ENCODE measurements at regions not wholly inside any gene's neighbourhood (a gene's known extent, or its start where the extent isn't known, plus 50 kb on each side); places are given as distances from the start of the nearest gene placed in this dataset.

DNA sequence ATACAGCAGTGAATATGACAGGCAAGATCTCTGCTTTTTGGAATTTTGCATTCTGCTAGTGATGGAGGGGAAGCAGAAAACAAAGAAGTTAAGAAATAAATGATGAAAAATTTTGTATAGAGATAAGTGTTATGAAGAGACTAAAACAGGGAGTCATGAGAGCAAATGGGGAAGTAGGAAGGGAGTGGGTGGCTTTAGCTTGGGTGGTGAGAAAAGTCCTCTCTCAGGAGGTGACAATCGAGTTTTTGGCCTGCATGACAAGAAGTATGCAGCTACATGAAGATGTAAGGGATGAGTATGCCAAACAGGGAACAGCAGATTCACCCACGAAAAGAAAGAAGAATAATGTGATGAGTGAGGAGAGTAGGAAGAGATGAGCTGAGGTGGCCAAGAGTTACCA lies 80.7 kb upstream of the MPPED2 start:
- intact Hi-C loops (cut with DNase I) = no loop called here
- 65 to 72% (median 68%) methylated on average over 2 of the region's 2 CpGs for WGBS, 3 donors
- TF ChIP-seq CTCF (IDR thresholded peaks at IDR 0.05) = no peak
- no peak for DNase-seq
- Histone ChIP-seq H3K27ac (no peak overlapping the region), H3K36me3 (ENCODE audit: insufficient read depth in 1 of 2, low read depth in 1 of 2) (no peaks in the 10 kb centered on the region), H3K9me3 (no peaks in the 10 kb centered on the region), H3K27me3 (ENCODE audit: insufficient read depth in 3 of 3, low read length in 2 of 3) (peaks cover 0 to 2% (median 0%) of the 10 kb centered on the region in 3 donors), H3K4me1 (no peaks in the 10 kb centered on the region), H3K4me3 (no peak overlapping the region)
- no peak for ATAC-seq

DNA sequence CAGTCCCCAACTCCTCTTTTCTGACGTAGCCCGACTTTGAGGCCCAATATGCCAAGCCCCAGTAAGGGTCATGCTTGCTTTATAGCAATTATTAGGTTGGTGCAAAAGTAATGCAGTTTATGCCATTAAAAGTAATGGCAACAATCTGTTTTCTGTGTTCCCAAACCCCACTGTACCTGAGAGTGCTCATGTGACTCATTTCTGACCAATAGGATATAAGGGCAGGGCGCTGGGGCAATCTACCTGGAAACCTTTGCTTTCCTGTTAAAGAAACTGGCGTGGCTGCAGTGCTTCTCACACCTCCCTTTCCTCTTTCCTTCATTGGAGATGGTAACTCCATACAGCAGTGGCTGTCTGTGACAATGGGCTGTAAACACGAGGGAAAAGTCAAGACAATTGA lies 78.9 kb upstream of the MPPED2 start:
- 76 to 79% (median 76%) methylated on average over 5 of the region's 5 CpGs for WGBS, 3 donors
- Histone ChIP-seq H3K36me3 (ENCODE audit: insufficient read depth in 1 of 2, low read depth in 1 of 2) (no peaks in the 10 kb centered on the region), H3K4me3 (no peak overlapping the region), H3K27me3 (ENCODE audit: insufficient read depth in 3 of 3, low read length in 2 of 3) (peaks cover 0 to 3% (median 0%) of the 10 kb centered on the region in 3 donors), H3K27ac (no peak overlapping the region), H3K9me3 (no peaks in the 10 kb centered on the region), H3K4me1 (no peaks in the 10 kb centered on the region)
- ATAC-seq (no peak), DNase-seq (no peak)
- no peak for TF ChIP-seq CTCF (IDR thresholded peaks at IDR 0.05)
- intact Hi-C loops (cut with DNase I) = no loop called here

DNA sequence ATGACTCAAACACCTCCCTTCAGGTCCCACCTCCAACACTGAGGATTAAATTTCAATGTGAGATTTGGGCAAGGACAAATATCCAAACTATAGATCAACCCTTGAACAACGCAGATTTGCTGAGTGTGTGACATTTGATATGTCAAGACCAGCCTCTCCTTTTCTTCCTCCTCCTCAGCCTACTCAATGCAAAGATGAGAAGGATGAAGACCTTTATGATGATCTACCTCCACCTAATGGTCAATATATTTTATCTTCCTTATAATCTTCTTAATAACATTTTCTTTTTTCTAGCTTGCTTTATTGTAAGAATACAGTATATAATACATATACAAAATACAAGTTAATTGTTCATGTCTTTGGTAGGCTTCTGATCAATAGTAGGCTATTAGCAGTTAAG lies 67.5 kb upstream of the MPPED2 start:
- H3K27ac ChIP-seq = no peak overlapping the region
- DNase-seq = no peak
- TF ChIP-seq CTCF (IDR thresholded peaks at IDR 0.05) = no peak
- H3K36me3 ChIP-seq (ENCODE audit: insufficient read depth in 1 of 2, low read depth in 1 of 2) = no peaks in the 10 kb centered on the region
- intact Hi-C loops (cut with DNase I) = loop anchor here (5.0 kb wide), 1 partner anchor 306 kb away; no protein-coding TSS in a partner anchor
- H3K4me3 ChIP-seq = no peak overlapping the region
- H3K9me3 ChIP-seq = no peaks in the 10 kb centered on the region
- ATAC-seq = peak in 1 of 4 donors; percentile 57
- no peaks in the 10 kb centered on the region for H3K4me1 ChIP-seq
- no peaks in the 10 kb centered on the region for H3K27me3 ChIP-seq (ENCODE audit: insufficient read depth in 3 of 3, low read length in 2 of 3)
- WGBS, 3 donors = 39 to 58% (median 53%) methylated on average over 1 of the region's 1 CpG

DNA sequence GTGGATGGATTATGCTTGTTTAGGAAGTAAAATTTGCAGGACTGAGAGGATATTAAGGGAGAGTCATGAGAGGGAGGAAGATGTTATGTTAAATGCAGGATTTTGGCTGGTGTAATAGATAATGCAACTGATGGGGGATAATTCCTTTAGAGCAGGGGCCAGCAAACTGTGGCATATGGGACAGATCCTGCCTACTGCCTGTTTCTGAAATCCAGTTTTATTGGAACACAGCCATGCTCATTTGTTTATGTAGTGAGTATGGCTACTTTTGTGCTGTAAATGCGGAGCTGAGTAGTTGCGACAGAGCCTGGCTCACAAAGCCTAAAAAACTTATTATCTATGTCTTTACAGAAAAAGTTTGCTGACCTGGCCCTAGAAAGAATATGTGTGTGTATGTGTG lies 66.6 kb upstream of the MPPED2 start:
- H3K4me3 ChIP-seq = no peak overlapping the region
- H3K9me3 ChIP-seq = no peaks in the 10 kb centered on the region
- no peaks in the 10 kb centered on the region for H3K4me1 ChIP-seq
- TF ChIP-seq CTCF (IDR thresholded peaks at IDR 0.05) = no peak
- no peaks in the 10 kb centered on the region for H3K36me3 ChIP-seq (ENCODE audit: insufficient read depth in 1 of 2, low read depth in 1 of 2)
- H3K27me3 ChIP-seq (ENCODE audit: insufficient read depth in 3 of 3, low read length in 2 of 3) = no peaks in the 10 kb centered on the region
- intact Hi-C loops (cut with DNase I) = loop anchor here (5.0 kb wide), 1 partner anchor 306 kb away; no protein-coding TSS in a partner anchor
- H3K27ac ChIP-seq = no peak overlapping the region
- DNase-seq (no peak), ATAC-seq (no peak)
- 91 to 95% (median 91%) methylated on average over 2 of the region's 2 CpGs for WGBS, 3 donors

GRCh38 chr11:30650266-30650665 lies 64.1 kb upstream of the MPPED2 start:
- intact Hi-C loops (cut with DNase I) = loop anchor here (5.0 kb wide), 1 partner anchor 303 kb away; no protein-coding TSS in a partner anchor
- DNase-seq (no peak), ATAC-seq (no peak)
- TF ChIP-seq CTCF (IDR thresholded peaks at IDR 0.05) = no peak
- H3K27me3 ChIP-seq (ENCODE audit: insufficient read depth in 3 of 3, low read length in 2 of 3) = no peaks in the 10 kb centered on the region
- H3K4me1 ChIP-seq = no peaks in the 10 kb centered on the region
- H3K36me3 ChIP-seq (ENCODE audit: insufficient read depth in 1 of 2, low read depth in 1 of 2) = no peaks in the 10 kb centered on the region
- H3K9me3 ChIP-seq = no peaks in the 10 kb centered on the region
- H3K27ac ChIP-seq = no peak overlapping the region
- H3K4me3 ChIP-seq = no peak overlapping the region

All from psoas muscle (tissue), 7 donors.